ENCODE measurements at regions not wholly inside any gene's neighbourhood (a gene's known extent, or its start where the extent isn't known, plus 50 kb on each side); places are given as distances from the start of the nearest gene placed in this dataset.

DNA sequence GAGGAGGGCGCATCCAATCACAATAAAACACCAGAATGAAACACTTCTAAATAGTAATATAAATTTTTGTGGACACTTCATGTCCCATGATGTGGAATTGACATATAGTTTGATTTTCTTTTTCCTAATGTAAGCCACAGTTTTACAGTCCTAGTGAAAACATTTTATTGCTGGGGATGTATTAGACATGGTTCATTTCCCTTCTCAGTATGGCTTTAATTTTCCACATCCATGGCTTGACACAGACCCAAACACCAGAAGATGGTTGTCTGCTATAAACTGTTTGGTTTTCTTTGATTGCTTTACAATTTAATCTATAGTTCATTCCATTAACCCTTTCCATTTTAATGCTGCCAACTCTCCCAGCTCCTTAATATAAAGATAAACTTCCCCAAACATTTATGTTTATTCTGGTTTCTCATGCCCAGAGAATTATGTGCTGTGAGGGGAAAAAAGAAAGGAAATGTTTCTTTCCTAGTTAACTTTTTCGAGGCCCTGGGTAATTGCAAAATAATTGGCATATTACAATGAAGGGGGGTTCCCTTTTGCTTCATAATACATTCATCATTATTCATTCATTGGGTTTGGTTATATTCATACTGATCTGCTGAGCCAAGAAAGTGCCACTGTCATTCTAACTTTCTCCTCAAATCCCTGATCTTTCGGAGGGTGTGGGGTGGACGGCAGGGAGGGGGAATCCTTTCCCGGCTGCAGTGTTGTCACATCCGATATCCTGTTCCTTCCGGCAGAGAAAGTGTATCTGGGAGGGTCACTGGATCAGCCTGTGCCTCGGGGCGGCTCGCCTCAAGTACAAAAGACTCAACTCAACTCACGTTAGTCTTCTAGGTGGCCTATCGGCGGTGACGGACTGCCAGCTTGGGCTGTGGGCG, 127.6 kb upstream of the TFAP2D start:
- FAIRE-seq, result no peak
- no peak for DNase-seq (ENCODE audit: insufficient read length)
- TF ChIP-seq POLR2A (IDR thresholded peaks at IDR 0.05; ENCODE audit: low read depth, low read length) (no peak), TAF1 (IDR thresholded peaks at IDR 0.05; ENCODE audit: borderline replicate concordance, low read depth, low read length) (no peak), POLR2AphosphoS5 (IDR thresholded peaks at IDR 0.05; ENCODE audit: low read depth, low read length) (no peak)

DNA sequence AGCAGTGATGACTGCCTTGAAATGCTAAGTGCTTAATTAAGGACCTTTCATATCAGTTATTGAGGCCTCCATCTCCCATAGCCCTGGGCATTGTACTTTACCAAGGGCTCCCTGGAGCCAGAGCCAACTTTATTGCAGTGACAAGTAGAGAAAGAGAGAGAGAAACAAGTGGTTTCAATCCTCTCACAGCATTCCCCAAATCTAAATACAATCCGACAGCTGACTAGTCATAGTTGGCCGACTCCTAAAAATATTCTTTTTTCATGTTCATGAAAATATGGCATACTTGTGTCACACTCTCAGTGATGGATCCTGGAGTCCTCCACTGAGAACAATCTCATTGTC, 127.0 kb upstream of the TFAP2D start:
- TF ChIP-seq POLR2AphosphoS5 (IDR thresholded peaks at IDR 0.05; ENCODE audit: low read depth, low read length), result no peak
- no peak for TF ChIP-seq TAF1 (IDR thresholded peaks at IDR 0.05; ENCODE audit: borderline replicate concordance, low read depth, low read length)
- TF ChIP-seq POLR2A (IDR thresholded peaks at IDR 0.05; ENCODE audit: low read depth, low read length), result no peak
- no peak for DNase-seq (ENCODE audit: insufficient read length)
- FAIRE-seq, result no peak

DNA sequence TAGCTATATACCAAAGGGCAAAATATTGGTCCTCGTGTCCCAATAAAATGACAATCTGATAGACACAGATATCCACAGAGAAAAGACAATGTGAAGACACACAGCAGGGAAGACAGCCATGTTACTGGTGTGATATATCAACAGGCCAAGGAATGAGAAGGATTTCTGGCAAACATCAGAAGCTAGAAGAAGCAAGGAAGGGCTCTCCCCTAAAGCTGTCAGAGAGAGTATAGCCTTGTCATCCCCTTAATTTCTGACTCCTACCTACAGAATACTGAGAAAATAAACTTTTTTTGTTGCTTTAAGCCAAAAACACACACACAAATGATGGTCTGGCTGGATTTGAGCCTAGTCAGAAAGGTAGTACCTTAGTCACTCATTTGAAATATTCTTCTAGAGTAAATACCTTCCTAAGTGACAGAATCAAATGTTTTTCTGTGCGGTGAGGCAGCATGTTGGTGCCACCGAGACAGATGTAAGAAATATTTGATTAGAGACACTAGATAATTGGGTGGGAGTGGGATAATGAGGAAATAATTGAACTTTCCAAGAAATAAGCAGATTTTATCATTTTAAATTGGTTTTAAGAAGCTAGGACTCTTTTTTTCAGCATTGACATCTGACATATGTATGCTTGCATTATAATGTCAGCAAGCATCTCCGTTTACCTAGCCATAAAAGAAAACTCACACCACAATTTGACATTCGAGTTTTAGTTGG, 123.4 kb upstream of the TFAP2D start:
- DNase-seq (ENCODE audit: insufficient read length), result no peak
- TF ChIP-seq POLR2A (IDR thresholded peaks at IDR 0.05; ENCODE audit: low read depth, low read length), result no peak
- TF ChIP-seq TAF1 (IDR thresholded peaks at IDR 0.05; ENCODE audit: borderline replicate concordance, low read depth, low read length), result no peak
- no peak for TF ChIP-seq POLR2AphosphoS5 (IDR thresholded peaks at IDR 0.05; ENCODE audit: low read depth, low read length)
- no peak for FAIRE-seq

DNA sequence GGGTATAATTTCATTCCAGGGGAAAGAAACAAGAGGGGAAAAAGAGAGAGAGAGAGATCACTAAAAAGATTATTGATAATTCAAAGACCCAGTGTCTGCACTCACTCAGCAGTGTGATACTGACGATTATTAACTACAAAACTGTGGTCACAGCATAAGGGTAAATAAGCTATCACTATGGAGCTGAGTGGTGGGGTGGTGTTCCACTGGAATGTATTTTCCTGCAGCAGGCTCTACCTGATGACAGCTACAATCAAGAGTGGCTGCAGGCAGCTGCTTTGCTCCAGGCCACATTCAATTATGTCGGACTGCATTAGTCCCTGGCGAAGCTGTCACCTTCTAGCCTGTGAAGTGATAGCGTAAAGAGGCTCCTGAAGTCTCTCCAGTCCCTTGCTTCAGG, 122.2 kb upstream of the TFAP2D start:
- DNase-seq (ENCODE audit: insufficient read length), result no peak
- TF ChIP-seq POLR2A (IDR thresholded peaks at IDR 0.05; ENCODE audit: low read depth, low read length), result no peak
- TF ChIP-seq TAF1 (IDR thresholded peaks at IDR 0.05; ENCODE audit: borderline replicate concordance, low read depth, low read length), result no peak
- no peak for TF ChIP-seq POLR2AphosphoS5 (IDR thresholded peaks at IDR 0.05; ENCODE audit: low read depth, low read length)
- no peak for FAIRE-seq

DNA sequence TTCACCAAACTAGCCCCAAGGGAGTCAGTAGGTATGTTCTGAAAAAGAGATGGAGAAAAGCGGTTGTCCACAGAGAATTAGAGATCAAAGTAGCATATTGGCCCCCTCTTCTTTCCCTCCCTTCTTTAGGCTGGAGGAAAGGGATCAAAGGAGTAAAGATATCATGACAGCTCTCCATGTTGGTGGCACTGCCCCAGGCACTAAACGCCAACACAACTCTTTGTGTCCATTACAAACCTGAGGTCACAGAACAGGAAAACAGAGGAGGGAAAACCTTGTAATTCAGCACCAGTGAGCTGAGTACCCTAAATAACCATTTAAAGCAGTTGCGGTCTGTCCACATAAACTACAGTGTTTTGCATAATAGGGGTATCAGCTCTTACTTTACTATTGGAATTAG, 113.0 kb upstream of the TFAP2D start:
- FAIRE-seq (no peak), DNase-seq (ENCODE audit: insufficient read length) (no peak)
- TF ChIP-seq POLR2A (IDR thresholded peaks at IDR 0.05; ENCODE audit: low read depth, low read length), result no peak
- no peak for TF ChIP-seq POLR2AphosphoS5 (IDR thresholded peaks at IDR 0.05; ENCODE audit: low read depth, low read length)
- no peak for TF ChIP-seq TAF1 (IDR thresholded peaks at IDR 0.05; ENCODE audit: borderline replicate concordance, low read depth, low read length)

DNA sequence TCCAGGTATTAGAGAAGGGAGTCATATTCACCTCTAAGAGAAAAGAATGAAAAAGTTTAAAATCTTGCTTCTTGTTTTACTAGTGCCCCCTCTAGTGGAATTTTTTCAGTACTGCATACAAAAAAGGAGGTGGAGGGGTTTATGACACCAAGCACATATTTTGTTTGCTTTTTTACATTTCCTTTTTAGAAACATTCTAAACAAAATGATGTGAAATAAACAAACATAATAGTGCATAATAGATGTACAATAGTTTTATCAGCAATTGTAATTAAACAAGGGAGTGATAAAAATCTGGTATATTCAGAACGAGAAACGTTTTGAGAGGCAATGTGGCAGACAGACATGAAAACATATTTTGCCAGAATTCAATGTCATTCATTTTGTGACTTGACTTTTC, 111.0 kb upstream of the TFAP2D start:
- no peak for TF ChIP-seq POLR2A (IDR thresholded peaks at IDR 0.05; ENCODE audit: low read depth, low read length)
- no peak for TF ChIP-seq TAF1 (IDR thresholded peaks at IDR 0.05; ENCODE audit: borderline replicate concordance, low read depth, low read length)
- no peak for TF ChIP-seq POLR2AphosphoS5 (IDR thresholded peaks at IDR 0.05; ENCODE audit: low read depth, low read length)
- DNase-seq (ENCODE audit: insufficient read length) (no peak), FAIRE-seq (no peak)

DNA sequence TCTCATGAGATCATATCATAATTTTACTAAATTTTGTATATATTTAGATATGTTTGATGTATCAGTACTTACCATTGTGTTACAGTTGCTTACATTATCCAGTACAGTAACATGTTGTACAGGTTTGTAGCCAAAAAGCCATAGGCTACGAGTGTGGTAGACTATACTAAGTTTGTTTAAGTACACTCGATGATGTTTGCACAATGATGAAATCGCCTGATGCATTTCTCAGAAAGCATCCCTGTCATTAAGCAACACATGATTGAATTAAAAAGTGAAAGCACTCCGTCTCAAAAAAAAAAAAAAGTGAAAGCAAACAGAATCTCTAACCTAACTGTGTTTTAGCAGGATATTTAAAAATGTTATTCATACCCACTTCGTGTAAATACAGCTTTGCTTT, 104.9 kb upstream of the TFAP2D start:
- TF ChIP-seq POLR2A (IDR thresholded peaks at IDR 0.05; ENCODE audit: low read depth, low read length) (no peak), TAF1 (IDR thresholded peaks at IDR 0.05; ENCODE audit: borderline replicate concordance, low read depth, low read length) (no peak), POLR2AphosphoS5 (IDR thresholded peaks at IDR 0.05; ENCODE audit: low read depth, low read length) (no peak)
- no peak for FAIRE-seq
- no peak for DNase-seq (ENCODE audit: insufficient read length)

DNA sequence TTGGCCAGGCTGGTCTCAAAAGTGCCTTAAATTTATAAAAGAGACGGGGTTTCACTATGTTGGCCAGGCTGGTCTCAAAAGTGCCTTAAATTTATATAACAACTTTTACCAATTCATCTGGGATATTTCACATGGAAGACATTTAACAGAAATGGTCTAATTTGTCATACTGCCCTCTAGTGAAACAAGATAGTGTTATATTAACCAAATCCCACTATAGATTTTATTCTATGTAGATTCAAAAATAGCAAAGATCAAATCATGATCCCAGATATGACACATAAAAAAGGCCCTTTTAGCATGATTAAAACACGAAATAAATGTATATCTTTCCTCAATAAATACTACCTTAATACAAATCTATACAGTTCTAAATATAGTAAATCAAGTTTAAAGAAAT, 102.8 kb upstream of the TFAP2D start:
- no peak for TF ChIP-seq POLR2A (IDR thresholded peaks at IDR 0.05; ENCODE audit: low read depth, low read length)
- TF ChIP-seq TAF1 (IDR thresholded peaks at IDR 0.05; ENCODE audit: borderline replicate concordance, low read depth, low read length), result no peak
- TF ChIP-seq POLR2AphosphoS5 (IDR thresholded peaks at IDR 0.05; ENCODE audit: low read depth, low read length), result no peak
- FAIRE-seq, result no peak
- no peak for DNase-seq (ENCODE audit: insufficient read length)

DNA sequence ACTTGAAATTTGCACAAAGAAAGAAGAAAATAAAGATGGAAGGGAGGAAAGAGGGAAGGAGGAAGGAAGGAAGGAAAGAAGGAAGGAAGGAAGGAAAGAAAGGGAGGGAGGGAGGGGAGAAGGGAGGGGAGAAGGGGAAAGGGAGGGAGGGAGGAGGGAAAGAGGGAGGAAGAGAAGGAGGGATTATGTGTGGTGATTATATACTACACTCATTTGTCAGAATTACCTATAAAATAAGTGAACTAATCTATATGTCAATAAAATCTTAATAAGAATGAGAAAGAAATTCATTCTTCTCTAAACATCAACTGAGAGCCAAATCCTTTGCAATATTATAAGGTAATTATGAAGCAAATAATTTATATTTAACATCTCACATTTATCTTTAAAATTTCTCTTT, 77.9 kb upstream of the TFAP2D start:
- no peak for TF ChIP-seq POLR2AphosphoS5 (IDR thresholded peaks at IDR 0.05; ENCODE audit: low read depth, low read length)
- FAIRE-seq (no peak), DNase-seq (ENCODE audit: insufficient read length) (no peak)

DNA sequence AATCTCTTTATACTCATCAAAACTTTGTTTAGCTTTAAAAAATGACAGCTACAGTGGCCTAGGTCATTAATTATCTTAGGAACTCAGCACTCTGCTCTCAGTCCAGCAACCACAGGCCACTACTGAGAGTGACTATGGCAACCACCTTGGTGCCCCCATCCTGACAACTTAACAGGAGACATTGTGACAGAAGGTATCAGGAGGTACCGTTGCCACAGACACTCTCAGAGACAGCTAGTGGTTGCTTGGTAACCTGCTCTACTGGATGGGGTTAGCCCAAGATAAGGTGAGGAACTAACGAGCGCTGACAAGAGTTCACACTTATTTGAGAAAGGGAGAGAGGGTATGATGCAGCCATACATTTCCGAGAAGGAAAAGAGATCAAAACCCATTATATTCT, 76.1 kb upstream of the TFAP2D start:
- no peak for FAIRE-seq
- no peak for TF ChIP-seq POLR2AphosphoS5 (IDR thresholded peaks at IDR 0.05; ENCODE audit: low read depth, low read length)
- no peak for TF ChIP-seq TAF1 (IDR thresholded peaks at IDR 0.05; ENCODE audit: borderline replicate concordance, low read depth, low read length)
- TF ChIP-seq POLR2A (IDR thresholded peaks at IDR 0.05; ENCODE audit: low read depth, low read length), result no peak

DNA sequence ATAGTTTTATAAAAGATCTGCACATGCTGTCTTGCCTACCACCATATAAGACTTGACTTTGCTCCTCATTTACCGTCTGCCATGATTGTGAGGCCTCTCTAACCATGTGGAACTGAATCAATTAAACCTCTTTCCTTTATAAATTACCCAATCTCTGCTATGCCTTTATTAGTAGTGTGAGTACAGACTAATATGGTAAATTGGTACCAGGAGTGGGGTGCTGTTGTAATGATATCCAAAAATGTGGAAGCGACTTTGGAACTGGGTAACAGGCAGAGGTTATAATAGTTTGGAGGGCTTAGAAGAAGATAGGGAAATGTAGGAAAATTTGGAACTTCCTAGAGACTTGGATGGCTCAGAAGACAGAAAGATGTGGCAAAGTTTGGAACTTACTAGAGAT, 64.2 kb upstream of the TFAP2D start:
- TF ChIP-seq TAF1 (IDR thresholded peaks at IDR 0.05; ENCODE audit: borderline replicate concordance, low read depth, low read length) (no peak), POLR2A (IDR thresholded peaks at IDR 0.05; ENCODE audit: low read depth, low read length) (no peak), POLR2AphosphoS5 (IDR thresholded peaks at IDR 0.05; ENCODE audit: low read depth, low read length) (no peak)
- no peak for DNase-seq (ENCODE audit: insufficient read length)
- no peak for FAIRE-seq

More for the DNA sequence above, 76.1 kb upstream of the TFAP2D start:
- DNase-seq (ENCODE audit: insufficient read length), result no peak

DNA sequence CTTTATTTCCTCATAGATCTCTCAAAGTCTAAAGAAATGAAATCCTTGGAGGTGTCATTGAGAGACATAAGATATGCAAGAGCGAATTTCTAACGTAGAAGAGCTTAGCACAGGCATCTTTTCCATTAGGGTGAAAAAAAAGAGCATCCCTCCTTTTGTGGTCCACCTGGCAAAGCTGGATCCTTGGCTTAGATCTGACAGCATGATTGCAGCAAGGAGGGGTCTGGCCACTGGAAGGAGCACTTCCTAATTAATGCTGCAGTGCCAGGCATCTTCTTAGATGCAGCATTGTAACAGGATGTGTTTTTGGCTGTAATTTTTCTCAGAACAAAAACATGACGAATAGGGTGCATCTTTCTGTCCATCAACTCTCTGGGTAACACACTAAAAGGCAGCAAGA, 60.1 kb upstream of the TFAP2D start:
- TF ChIP-seq POLR2A (IDR thresholded peaks at IDR 0.05; ENCODE audit: low read depth, low read length), result no peak
- FAIRE-seq (no peak), DNase-seq (ENCODE audit: insufficient read length) (no peak)

Data from GM12892 (cell line).